Astrocyte (in vitro differentiated cells and primary cell): ENCODE measurements at regions not wholly inside any gene's neighbourhood (a gene's known extent, or its start where the extent isn't known, plus 50 kb on each side); places are given as distances from the start of the nearest gene placed in this dataset.

Experiments
- EZH2 ChIP-seq: IDR thresholded peaks from 2 replicates; pipeline ENCODE4 v1.6.1; 2012; ENCODE audit warnings: mild to moderate bottlenecking, low read length, inconsistent platforms; ENCODE audit not compliant: insufficient read depth
- TF ChIP-seq, protein P1 (sequence below): IDR thresholded peaks from 2 replicates; pipeline ENCODE4 v1.5.1; 2011; ENCODE audit warnings: low read depth, mild to moderate bottlenecking, inconsistent platforms, low read length, moderate library complexity; ENCODE audit not compliant: insufficient read depth

DNA sequence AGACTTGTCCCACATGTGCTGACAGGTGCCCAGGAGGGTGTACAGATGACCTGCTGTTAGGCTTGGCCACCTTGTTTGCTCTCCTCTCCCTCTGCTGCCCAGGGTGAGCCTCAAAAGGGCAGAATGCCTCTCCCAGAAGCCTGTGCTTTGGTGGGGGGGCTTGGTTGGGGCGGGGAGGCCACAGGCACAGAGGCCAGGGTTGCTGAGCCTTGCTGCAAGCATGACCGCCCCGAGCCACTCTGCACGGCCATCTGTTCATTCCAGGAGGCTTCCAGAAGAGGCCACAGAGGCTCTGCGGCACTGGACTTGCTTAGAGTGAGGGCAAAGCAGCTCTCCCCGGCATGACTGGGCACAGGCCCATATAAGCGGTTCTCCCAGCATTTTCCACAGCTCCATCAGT, 190.8 kb downstream of the GLRX3 start:
- TF ChIP-seq, protein P1, sequence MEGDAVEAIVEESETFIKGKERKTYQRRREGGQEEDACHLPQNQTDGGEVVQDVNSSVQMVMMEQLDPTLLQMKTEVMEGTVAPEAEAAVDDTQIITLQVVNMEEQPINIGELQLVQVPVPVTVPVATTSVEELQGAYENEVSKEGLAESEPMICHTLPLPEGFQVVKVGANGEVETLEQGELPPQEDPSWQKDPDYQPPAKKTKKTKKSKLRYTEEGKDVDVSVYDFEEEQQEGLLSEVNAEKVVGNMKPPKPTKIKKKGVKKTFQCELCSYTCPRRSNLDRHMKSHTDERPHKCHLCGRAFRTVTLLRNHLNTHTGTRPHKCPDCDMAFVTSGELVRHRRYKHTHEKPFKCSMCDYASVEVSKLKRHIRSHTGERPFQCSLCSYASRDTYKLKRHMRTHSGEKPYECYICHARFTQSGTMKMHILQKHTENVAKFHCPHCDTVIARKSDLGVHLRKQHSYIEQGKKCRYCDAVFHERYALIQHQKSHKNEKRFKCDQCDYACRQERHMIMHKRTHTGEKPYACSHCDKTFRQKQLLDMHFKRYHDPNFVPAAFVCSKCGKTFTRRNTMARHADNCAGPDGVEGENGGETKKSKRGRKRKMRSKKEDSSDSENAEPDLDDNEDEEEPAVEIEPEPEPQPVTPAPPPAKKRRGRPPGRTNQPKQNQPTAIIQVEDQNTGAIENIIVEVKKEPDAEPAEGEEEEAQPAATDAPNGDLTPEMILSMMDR: no peak
- no peak for TF ChIP-seq EZH2
